NCI-H748 treated with DMSO at 0.1 percent for 48 hours (cell line): ENCODE measurements at regions not wholly inside any gene's neighbourhood (a gene's known extent, or its start where the extent isn't known, plus 50 kb on each side); places are given as distances from the start of the nearest gene placed in this dataset.

Source experiments
- DNase-seq: peaks from one replicate; lab custom pipeline; 2025; lab: John Stamatoyannopoulos, UW

- no peak for DNase-seq
These were observed 410.3 kb upstream of the RASGEF1B start for GRCh38 chr4:81881855-81882621.

GRCh38 chr4:81876106-81876505 lies 404.4 kb upstream of the RASGEF1B start:
- DNase-seq = no peak

GRCh38 chr4:81874661-81875515 lies 403.2 kb upstream of the RASGEF1B start:
- no peak for DNase-seq

- DNase-seq = no peak
These were observed 398.6 kb upstream of the RASGEF1B start for GRCh38 chr4:81870275-81870674.

- DNase-seq = no peak
These were observed 388.4 kb upstream of the RASGEF1B start for GRCh38 chr4:81860111-81860510.

GRCh38 chr4:81854406-81854805 lies 382.7 kb upstream of the RASGEF1B start:
- no peak for DNase-seq

- no peak for DNase-seq
These were observed 380.5 kb upstream of the RASGEF1B start for GRCh38 chr4:81852031-81852715.

GRCh38 chr4:81850701-81851100 lies 379.0 kb upstream of the RASGEF1B start:
- no peak for DNase-seq

GRCh38 chr4:81845761-81846160 lies 374.1 kb upstream of the RASGEF1B start:
- DNase-seq = no peak

- DNase-seq = no peak
These were observed 373.6 kb upstream of the RASGEF1B start for GRCh38 chr4:81845273-81845672.

- DNase-seq = peak; percentile 45
These were observed 373.0 kb upstream of the RASGEF1B start for GRCh38 chr4:81844717-81845116.

- DNase-seq = peak; percentile 97
These were observed 367.8 kb upstream of the RASGEF1B start for GRCh38 chr4:81839347-81840042.

- DNase-seq = no peak
These were observed 366.9 kb upstream of the RASGEF1B start for GRCh38 chr4:81838586-81838985.

GRCh38 chr4:81836716-81837115 lies 365.0 kb upstream of the RASGEF1B start:
- no peak for DNase-seq

GRCh38 chr4:81833576-81833975 lies 361.9 kb upstream of the RASGEF1B start:
- no peak for DNase-seq

GRCh38 chr4:81828991-81829390 lies 357.3 kb upstream of the RASGEF1B start:
- DNase-seq = no peak

- DNase-seq = no peak
These were observed 356.0 kb upstream of the RASGEF1B start for GRCh38 chr4:81827577-81828202.

- DNase-seq = no peak
These were observed 355.2 kb upstream of the RASGEF1B start for GRCh38 chr4:81826817-81827424.

- DNase-seq = no peak
These were observed 354.6 kb upstream of the RASGEF1B start for GRCh38 chr4:81826335-81826734.

GRCh38 chr4:81818385-81818920 lies 346.7 kb upstream of the RASGEF1B start:
- no peak for DNase-seq
